Mesenchymal stem cell (in vitro differentiated cells and primary cell): ENCODE measurements at regions not wholly inside any gene's neighbourhood (a gene's known extent, or its start where the extent isn't known, plus 50 kb on each side); places are given as distances from the start of the nearest gene placed in this dataset.

Experiments used
- DNase-seq: peaks from one replicate; pipeline ENCODE4 v3.0.0-alpha.2; 2013
- H2AFZ ChIP-seq: one replicate; pipeline ENCODE4 v1.6.1; 2013; ENCODE audit warnings: low read depth, mild to moderate bottlenecking, control low read depth, inconsistent platforms, low read length, moderate library complexity
- H2AK5ac ChIP-seq: 2 replicates; pipeline ENCODE4 v1.6.1; 2013; ENCODE audit warnings: low read length, moderate library complexity, mild to moderate bottlenecking, inconsistent platforms; ENCODE audit not compliant: severe bottlenecking
- H2BK120ac ChIP-seq: one replicate; pipeline ENCODE4 v1.6.1; 2013; ENCODE audit warnings: low read depth, mild to moderate bottlenecking, inconsistent platforms, low read length, moderate library complexity
- H2BK12ac ChIP-seq, 2 experiments: one replicate each; pipeline ENCODE4 v1.6.1; 2013; ENCODE audit warnings: inconsistent platforms in 2 of 2, low read length in 2 of 2, mild to moderate bottlenecking in 2 of 2, moderate library complexity in 2 of 2, control low read depth in 1 of 2
- H2BK15ac ChIP-seq: one replicate; pipeline ENCODE4 v1.6.1; 2013; ENCODE audit warnings: mild to moderate bottlenecking, low read depth, inconsistent platforms; ENCODE audit not compliant: poor library complexity, severe bottlenecking
- H2BK5ac ChIP-seq: 2 replicates; pipeline ENCODE4 v1.6.1; 2013; ENCODE audit warnings: low read depth, mild to moderate bottlenecking, low read length, control low read depth, inconsistent platforms; ENCODE audit not compliant: poor library complexity, severe bottlenecking
- H3K14ac ChIP-seq, 2 experiments: one replicate each; pipeline ENCODE4 v1.6.1; 2013; ENCODE audit warnings: inconsistent platforms in 2 of 2, low read length in 2 of 2, control low read depth in 1 of 2, mild to moderate bottlenecking in 1 of 2, moderate library complexity in 1 of 2
- H3K18ac ChIP-seq, 2 experiments: one replicate each; pipeline ENCODE4 v1.6.1; 2013; ENCODE audit warnings: inconsistent platforms in 2 of 2, low read length in 2 of 2, control low read depth in 1 of 2, low read depth in 1 of 2, mild to moderate bottlenecking in 1 of 2
- H3K23ac ChIP-seq, 2 experiments: one replicate each; pipeline ENCODE4 v1.6.1; 2013; ENCODE audit warnings: inconsistent platforms in 2 of 2, low read length in 2 of 2, mild to moderate bottlenecking in 2 of 2, moderate library complexity in 2 of 2, control low read depth in 1 of 2
- H3K27ac ChIP-seq: 2 replicates; pipeline ENCODE4 v1.5.1; 2013; ENCODE audit warnings: mild to moderate bottlenecking, moderate library complexity, low read length, control low read depth, inconsistent platforms; ENCODE audit not compliant: poor library complexity, severe bottlenecking
- H3K27me3 ChIP-seq, 2 experiments: 2 replicates each; pipeline versions ENCODE4 v1.6.1 to v1.7.0; 2013; ENCODE audit warnings: low read length in 2 of 2, mild to moderate bottlenecking in 2 of 2, moderate library complexity in 2 of 2, control low read depth in 1 of 2, inconsistent platforms in 1 of 2; ENCODE audit not compliant: control insufficient read depth in 1 of 2, insufficient read depth in 1 of 2
- H3K36me3 ChIP-seq, 2 experiments: 2 replicates each; pipeline versions ENCODE4 v1.6.1 to v1.7.0; 2013; ENCODE audit warnings: low read length in 2 of 2, control low read depth in 1 of 2, inconsistent platforms in 1 of 2, low read depth in 1 of 2, mild to moderate bottlenecking in 1 of 2; ENCODE audit not compliant: insufficient read depth in 2 of 2, control insufficient read depth in 1 of 2
- H3K4ac ChIP-seq, 2 experiments: one replicate each; pipeline ENCODE4 v1.6.1; 2013; ENCODE audit warnings: inconsistent platforms in 2 of 2, low read length in 2 of 2, mild to moderate bottlenecking in 2 of 2, moderate library complexity in 2 of 2, control low read depth in 1 of 2, low read depth in 1 of 2
- H3K4me1 ChIP-seq: 2 replicates; pipeline ENCODE4 v1.6.1; 2013; ENCODE audit warnings: low read depth, low read length, control low read depth; ENCODE audit not compliant: control insufficient read depth, insufficient read depth
- H3K4me2 ChIP-seq: 2 replicates; pipeline ENCODE4 v1.6.1; 2013; ENCODE audit warnings: low read length, mild to moderate bottlenecking, inconsistent platforms; ENCODE audit not compliant: poor library complexity, severe bottlenecking
- H3K4me3 ChIP-seq, 2 experiments: 2 replicates each; pipeline versions ENCODE4 v1.5.1 to v1.7.0; 2013; ENCODE audit warnings: low read length in 2 of 2, mild to moderate bottlenecking in 2 of 2, control low read depth in 1 of 2, low read depth in 1 of 2; ENCODE audit not compliant: insufficient read depth in 1 of 2
- H3K79me1 ChIP-seq: replicated peaks from 2 replicates; pipeline ENCODE4 v1.6.1; 2013; ENCODE audit warnings: mild to moderate bottlenecking, control low read depth, low read length, inconsistent platforms; ENCODE audit not compliant: poor library complexity, severe bottlenecking
- H3K9ac ChIP-seq: 2 replicates; pipeline ENCODE4 v1.7.0; 2013; ENCODE audit warnings: mild to moderate bottlenecking, low read length, moderate library complexity
- H3K9me3 ChIP-seq: 2 replicates; pipeline ENCODE4 v1.7.0; 2013; ENCODE audit warnings: mild to moderate bottlenecking, low read length; ENCODE audit not compliant: control insufficient read depth
- H4K8ac ChIP-seq: one replicate; pipeline ENCODE4 v1.6.1; 2013; ENCODE audit warnings: inconsistent platforms, mild to moderate bottlenecking, low read length, moderate library complexity
- H4K91ac ChIP-seq: one replicate; pipeline ENCODE4 v1.6.1; 2013; ENCODE audit warnings: mild to moderate bottlenecking, low read length, inconsistent platforms
- WGBS: methylation state at CpG from one replicate; pipeline ENCODE4 v1.1.7; 2013; ENCODE audit warnings: mixed read lengths; 5-methylcytosine and 5-hydroxymethylcytosine counted together

- Histone ChIP-seq H2BK5ac (no peak overlapping the region), H2AK5ac (no peak overlapping the region), H3K4ac (no peak overlapping the region), H4K8ac (no peak overlapping the region), H3K4me1 (peaks cover 4% of the 10 kb centered on the region), H3K4me2 (no peak overlapping the region), H3K9ac (no peak overlapping the region), H2AFZ (no peak overlapping the region), H3K36me3 (peaks cover 0 to 6% of the 10 kb centered on the region in 2 experiments), H3K18ac (no peak overlapping the region), H3K4me3 (no peak overlapping the region), H2BK120ac (no peak overlapping the region), H3K14ac (no peak overlapping the region), H2BK15ac (no peak overlapping the region), H3K79me1 (no peaks in the 10 kb centered on the region), H3K23ac (no peak overlapping the region), H2BK12ac (no peak overlapping the region), H3K27me3 (no peaks in the 10 kb centered on the region), H3K27ac (no peak overlapping the region), H3K9me3 (peaks cover 13% of the 10 kb centered on the region), H4K91ac (no peak overlapping the region)
- no peak for DNase-seq
These were observed 658.2 kb upstream of the CCDC54 start for GRCh38 chr3:106719077-106719476.

GRCh38 chr3:106719583-106719982, 657.7 kb upstream of the CCDC54 start:
- Histone ChIP-seq H2AK5ac (no peak overlapping the region), H3K23ac (no peak overlapping the region), H3K27me3 (no peaks in the 10 kb centered on the region), H2AFZ (no peak overlapping the region), H3K27ac (no peak overlapping the region), H3K18ac (no peak overlapping the region), H3K4me3 (no peak overlapping the region), H2BK12ac (no peak overlapping the region), H2BK120ac (no peak overlapping the region), H3K36me3 (peaks cover 0 to 6% of the 10 kb centered on the region in 2 experiments), H4K8ac (no peak overlapping the region), H3K4me1 (peaks cover 4% of the 10 kb centered on the region), H3K14ac (no peak overlapping the region), H3K4ac (no peak overlapping the region), H3K9ac (no peak overlapping the region), H3K79me1 (no peaks in the 10 kb centered on the region), H3K9me3 (peaks cover 8% of the 10 kb centered on the region), H2BK15ac (no peak overlapping the region), H3K4me2 (no peak overlapping the region), H4K91ac (no peak overlapping the region), H2BK5ac (no peak overlapping the region)
- WGBS, result 80% methylated on average over 2 of the region's 2 CpGs
- no peak for DNase-seq

- H2BK15ac ChIP-seq, result no peak overlapping the region
- no peak overlapping the region for H2BK12ac ChIP-seq
- H3K23ac ChIP-seq, result no peak overlapping the region
- peaks cover under 1% of the 10 kb centered on the region for H3K9me3 ChIP-seq
- H3K27me3 ChIP-seq, result no peaks in the 10 kb centered on the region
- H2AK5ac ChIP-seq, result peak overlapping the region; percentile 89
- H4K91ac ChIP-seq, result peak overlapping the region; percentile 30
- 90% methylated on average over 9 of the region's 9 CpGs for WGBS
- DNase-seq, result no peak
- H2BK5ac ChIP-seq, result no peak overlapping the region
- no peak overlapping the region for H3K4ac ChIP-seq
- no peak overlapping the region for H3K9ac ChIP-seq
- H3K4me1 ChIP-seq, result peaks cover 4% of the 10 kb centered on the region
- no peak overlapping the region for H2AFZ ChIP-seq
- H3K18ac ChIP-seq, result no peak overlapping the region
- no peak overlapping the region for H2BK120ac ChIP-seq
- H3K14ac ChIP-seq, result peak overlapping the region in 1 of 2 experiments; percentile 2
- no peak overlapping the region for H3K4me2 ChIP-seq
- H3K79me1 ChIP-seq, result no peaks in the 10 kb centered on the region
- peaks cover 0 to 6% of the 10 kb centered on the region in 2 experiments for H3K36me3 ChIP-seq
- no peak overlapping the region for H3K27ac ChIP-seq
- H3K4me3 ChIP-seq, result no peak overlapping the region
- peak overlapping the region; percentile 80 for H4K8ac ChIP-seq
These were observed 656.7 kb upstream of the CCDC54 start for GRCh38 chr3:106720510-106720909.

GRCh38 chr3:106725566-106725965, 651.7 kb upstream of the CCDC54 start:
- Histone ChIP-seq H3K18ac (peak overlapping the region in 1 of 2 experiments; percentile 70), H3K4me3 (no peak overlapping the region), H4K91ac (no peak overlapping the region), H3K4ac (no peak overlapping the region), H3K4me1 (peaks cover 2% of the 10 kb centered on the region), H3K4me2 (no peak overlapping the region), H3K9ac (no peak overlapping the region), H2BK15ac (no peak overlapping the region), H3K9me3 (no peaks in the 10 kb centered on the region), H3K36me3 (peaks cover 0 to 4% of the 10 kb centered on the region in 2 experiments), H3K79me1 (no peaks in the 10 kb centered on the region), H3K27me3 (no peaks in the 10 kb centered on the region), H2AFZ (no peak overlapping the region), H3K27ac (no peak overlapping the region), H3K23ac (no peak overlapping the region), H2AK5ac (no peak overlapping the region), H2BK12ac (no peak overlapping the region), H2BK120ac (no peak overlapping the region), H3K14ac (no peak overlapping the region), H2BK5ac (no peak overlapping the region), H4K8ac (no peak overlapping the region)
- DNase-seq, result no peak
- WGBS, result 11% methylated on average over 3 of the region's 3 CpGs
